ENCODE measurements at regions not wholly inside any gene's neighbourhood (a gene's known extent, or its start where the extent isn't known, plus 50 kb on each side); places are given as distances from the start of the nearest gene placed in this dataset.

- H3K27me3 ChIP-seq = no peaks in the 10 kb centered on the region
- peaks cover 22% of the 10 kb centered on the region for H3K9me3 ChIP-seq
- no peak for TF ChIP-seq Cebpa-rat (IDR thresholded peaks at IDR 0.05)
- H3K4me1 ChIP-seq = no peaks in the 10 kb centered on the region
- H3K4me3 ChIP-seq = no peak overlapping the region
- no peak overlapping the region for H3K27ac ChIP-seq
- H4K20me1 ChIP-seq = no peaks in the 10 kb centered on the region
- no peak overlapping the region for H3K4me2 ChIP-seq
- no peaks in the 10 kb centered on the region for H3K36me3 ChIP-seq
- no peak overlapping the region for H3K9ac ChIP-seq
Measured at GRCh38 chr12:94039199-94039840, 109.1 kb upstream of the PLXNC1 start.

GRCh38 chr12:94039914-94040313, 108.5 kb upstream of the PLXNC1 start:
- Histone ChIP-seq H3K4me3 (no peak overlapping the region), H3K4me2 (no peak overlapping the region), H4K20me1 (no peaks in the 10 kb centered on the region), H3K4me1 (no peaks in the 10 kb centered on the region), H3K27me3 (no peaks in the 10 kb centered on the region), H3K27ac (no peak overlapping the region), H3K36me3 (no peaks in the 10 kb centered on the region), H3K9ac (no peak overlapping the region), H3K9me3 (peaks cover 17% of the 10 kb centered on the region)
- no peak for TF ChIP-seq Cebpa-rat (IDR thresholded peaks at IDR 0.05)

- H3K36me3 ChIP-seq = no peaks in the 10 kb centered on the region
- H4K20me1 ChIP-seq = no peaks in the 10 kb centered on the region
- no peak overlapping the region for H3K4me2 ChIP-seq
- H3K4me3 ChIP-seq = no peak overlapping the region
- H3K9ac ChIP-seq = no peak overlapping the region
- H3K27ac ChIP-seq = no peak overlapping the region
- H3K4me1 ChIP-seq = no peaks in the 10 kb centered on the region
- H3K27me3 ChIP-seq = no peaks in the 10 kb centered on the region
- TF ChIP-seq Cebpa-rat (IDR thresholded peaks at IDR 0.05) = no peak
- peaks cover 8% of the 10 kb centered on the region; the same call in 1 of the 2 replicates for H3K9me3 ChIP-seq
Measured at GRCh38 chr12:94041850-94042249, 106.5 kb upstream of the PLXNC1 start.

DNA sequence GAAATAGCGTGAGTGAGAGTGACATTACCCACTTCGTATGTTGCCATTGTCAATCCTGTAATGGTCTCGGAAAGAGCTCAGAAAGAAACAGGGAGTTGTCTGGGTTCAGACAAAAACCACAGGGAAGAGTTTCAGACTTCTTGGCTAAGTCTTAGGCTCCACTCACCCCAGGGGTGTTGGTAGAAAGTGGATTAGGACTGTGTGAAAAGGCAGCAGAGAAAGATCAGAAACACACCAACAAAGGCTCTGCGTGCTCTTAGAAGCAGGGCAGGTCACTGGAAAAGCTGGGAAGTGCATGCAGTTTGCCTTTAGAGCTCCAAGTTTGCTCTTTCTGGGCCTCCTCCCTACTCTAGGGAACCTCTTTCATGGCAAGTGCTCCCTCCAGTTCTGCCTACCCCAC, 106.1 kb upstream of the PLXNC1 start:
- no peak overlapping the region for H3K27ac ChIP-seq
- TF ChIP-seq Cebpa-rat (IDR thresholded peaks at IDR 0.05) = no peak
- no peak overlapping the region for H3K4me3 ChIP-seq
- peaks cover 8% of the 10 kb centered on the region; the same call in 1 of the 2 replicates for H3K9me3 ChIP-seq
- no peaks in the 10 kb centered on the region for H3K27me3 ChIP-seq
- no peaks in the 10 kb centered on the region for H3K4me1 ChIP-seq
- H3K36me3 ChIP-seq = no peaks in the 10 kb centered on the region
- no peak overlapping the region for H3K4me2 ChIP-seq
- no peak overlapping the region for H3K9ac ChIP-seq
- H4K20me1 ChIP-seq = no peaks in the 10 kb centered on the region

DNA sequence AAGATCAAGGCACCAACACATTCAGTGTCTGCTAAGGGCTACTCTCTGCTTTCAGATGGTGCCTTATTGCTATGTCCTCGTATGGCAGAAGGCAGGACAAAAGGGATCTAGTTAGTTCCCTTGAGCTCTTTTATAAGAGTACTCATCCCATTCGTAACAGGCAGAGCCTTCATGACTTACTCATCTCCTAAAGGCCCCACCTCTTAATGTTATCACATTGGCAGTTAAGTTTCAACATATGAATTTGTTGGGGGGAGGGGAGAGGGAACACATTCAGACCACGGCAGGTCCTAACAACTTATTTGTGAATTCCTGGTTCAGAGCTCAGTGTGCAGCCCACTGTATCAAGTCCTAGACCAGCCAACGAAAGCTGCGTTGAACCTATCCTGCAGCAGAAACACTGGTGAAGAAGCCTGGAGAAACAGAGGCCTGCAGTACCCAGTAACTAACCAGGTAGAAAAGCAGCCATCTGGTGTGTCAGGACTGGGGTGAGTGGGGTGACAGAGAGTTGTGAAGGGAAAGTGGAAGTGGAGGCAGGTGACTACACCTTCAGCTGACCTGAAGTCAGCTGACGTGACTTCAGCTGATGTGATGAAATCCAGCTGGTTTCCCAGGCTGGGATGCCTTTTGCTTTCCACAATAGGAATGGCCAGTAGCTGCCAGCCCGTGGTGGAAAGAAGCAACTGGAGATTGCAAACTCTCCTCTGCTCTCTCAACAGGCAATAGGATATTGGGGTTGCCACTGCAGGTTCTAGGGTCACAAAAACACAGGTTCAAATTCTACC, 101.6 kb upstream of the PLXNC1 start:
- no peaks in the 10 kb centered on the region for H4K20me1 ChIP-seq
- H3K27ac ChIP-seq = no peak overlapping the region
- no peak for TF ChIP-seq Cebpa-rat (IDR thresholded peaks at IDR 0.05)
- H3K9ac ChIP-seq = no peak overlapping the region
- H3K4me3 ChIP-seq = no peak overlapping the region
- no peaks in the 10 kb centered on the region for H3K27me3 ChIP-seq
- no peaks in the 10 kb centered on the region for H3K9me3 ChIP-seq
- no peak overlapping the region for H3K4me2 ChIP-seq
- no peaks in the 10 kb centered on the region for H3K36me3 ChIP-seq
- H3K4me1 ChIP-seq = 0 out of 2 replicates have a peak, but pooled peaks cover 8% of the 10 kb centered on the region

- Histone ChIP-seq H4K20me1 (no peaks in the 10 kb centered on the region), H3K27ac (no peak overlapping the region), H3K9me3 (no peaks in the 10 kb centered on the region), H3K4me1 (0 out of 2 replicates have a peak, but pooled peaks cover 8% of the 10 kb centered on the region), H3K4me2 (peak overlapping the region; percentile 16; the same call in 1 of the 2 replicates), H3K36me3 (no peaks in the 10 kb centered on the region), H3K27me3 (no peaks in the 10 kb centered on the region), H3K4me3 (no peak overlapping the region), H3K9ac (no peak overlapping the region)
- TF ChIP-seq Cebpa-rat (IDR thresholded peaks at IDR 0.05) = no peak
Measured at GRCh38 chr12:94047781-94048567, 100.4 kb upstream of the PLXNC1 start.

- Histone ChIP-seq H3K4me2 (no peak overlapping the region), H3K27ac (no peak overlapping the region), H3K9me3 (no peaks in the 10 kb centered on the region), H4K20me1 (no peaks in the 10 kb centered on the region), H3K36me3 (no peaks in the 10 kb centered on the region), H3K4me3 (no peak overlapping the region), H3K9ac (no peak overlapping the region), H3K4me1 (0 out of 2 replicates have a peak, but pooled peaks cover 8% of the 10 kb centered on the region), H3K27me3 (no peaks in the 10 kb centered on the region)
- no peak for TF ChIP-seq Cebpa-rat (IDR thresholded peaks at IDR 0.05)
Measured at GRCh38 chr12:94048757-94049156, 99.6 kb upstream of the PLXNC1 start.

DNA sequence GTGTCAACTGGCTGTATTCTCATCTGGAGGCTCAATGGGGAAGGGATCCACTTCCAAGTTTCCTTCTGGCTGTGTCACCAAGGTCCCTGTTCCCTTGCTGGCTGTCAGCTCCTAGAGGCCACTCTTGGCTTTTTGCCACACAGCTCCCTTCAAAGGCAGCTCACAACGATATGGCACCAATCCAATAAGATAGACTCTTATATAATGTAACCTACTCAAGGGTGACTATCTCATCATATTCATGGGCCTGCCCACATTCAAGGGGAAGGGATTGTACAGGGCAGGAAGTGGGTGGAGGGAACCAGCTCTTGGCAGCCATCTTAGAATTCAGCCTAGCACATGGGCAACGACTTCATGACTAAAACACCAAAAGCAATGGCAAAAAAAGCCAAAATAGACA, 98.7 kb upstream of the PLXNC1 start:
- no peaks in the 10 kb centered on the region for H4K20me1 ChIP-seq
- H3K4me2 ChIP-seq = no peak overlapping the region
- H3K9ac ChIP-seq = no peak overlapping the region
- no peaks in the 10 kb centered on the region for H3K36me3 ChIP-seq
- H3K27me3 ChIP-seq = no peaks in the 10 kb centered on the region
- H3K9me3 ChIP-seq = peaks cover 5% of the 10 kb centered on the region; the same call in 1 of the 2 replicates
- no peak overlapping the region for H3K27ac ChIP-seq
- H3K4me1 ChIP-seq = 0 out of 2 replicates have a peak, but pooled peaks cover 8% of the 10 kb centered on the region
- H3K4me3 ChIP-seq = no peak overlapping the region
- TF ChIP-seq Cebpa-rat (IDR thresholded peaks at IDR 0.05) = no peak

DNA sequence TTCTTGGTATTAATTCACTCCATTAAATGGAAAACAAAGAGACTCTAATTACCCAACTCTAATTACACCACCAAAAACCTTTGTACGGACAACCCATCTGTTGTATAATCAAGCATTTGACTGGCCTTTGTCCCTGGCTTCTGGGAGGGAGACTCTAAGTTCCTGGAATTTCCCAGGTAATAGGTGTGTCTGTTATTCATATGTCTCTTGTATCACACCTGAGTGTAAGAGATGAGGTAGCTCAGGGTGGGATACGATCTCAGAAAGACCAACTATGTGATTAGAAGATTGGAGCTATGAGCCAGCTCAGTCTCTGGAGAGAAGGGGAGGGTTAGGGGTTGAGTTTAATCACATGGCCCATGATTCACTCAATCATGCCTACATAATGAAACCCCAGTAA, 94.7 kb upstream of the PLXNC1 start:
- H3K36me3 ChIP-seq = no peaks in the 10 kb centered on the region
- no peak overlapping the region for H3K9ac ChIP-seq
- H3K4me1 ChIP-seq = no peaks in the 10 kb centered on the region
- no peaks in the 10 kb centered on the region for H3K27me3 ChIP-seq
- H3K4me2 ChIP-seq = no peak overlapping the region
- no peak overlapping the region for H3K27ac ChIP-seq
- peaks cover 5% of the 10 kb centered on the region; the same call in 1 of the 2 replicates for H3K9me3 ChIP-seq
- TF ChIP-seq Cebpa-rat (IDR thresholded peaks at IDR 0.05) = no peak
- H3K4me3 ChIP-seq = no peak overlapping the region
- no peaks in the 10 kb centered on the region for H4K20me1 ChIP-seq

All from BLaER1 (cell line).